GM19324 (cell line): ENCODE measurements at regions not wholly inside any gene's neighbourhood (a gene's known extent, or its start where the extent isn't known, plus 50 kb on each side); places are given as distances from the start of the nearest gene placed in this dataset.
"Not testable (repeated sequence)": the region's sequence is repeated elsewhere in the genome, so short reads cannot be mapped to it uniquely, and the experiment has no call there.

Experiments used
- ATAC-seq: cut with Tn5 transposase; IDR thresholded peaks from one replicate; pipeline ENCODE4 v1.9.1; 2021; ENCODE audit warnings: mild to moderate bottlenecking, moderate library complexity; ENCODE audit not compliant: unreplicated experiment, low FRiP score

- ATAC-seq: no peak
Observed at GRCh38 chr15:62270216-62270921, 105.3 kb upstream of the C2CD4B start.

GRCh38 chr15:62272290-62272689, 107.2 kb upstream of the C2CD4B start:
- no peak for ATAC-seq

GRCh38 chr15:62275831-62276230, 110.7 kb upstream of the C2CD4B start:
- no peak for ATAC-seq

- ATAC-seq: no peak
Observed at GRCh38 chr15:62277816-62278394, 112.8 kb upstream of the C2CD4B start.

GRCh38 chr15:62278534-62278933, 113.4 kb upstream of the C2CD4B start:
- no peak for ATAC-seq

- ATAC-seq: no peak
Observed at GRCh38 chr15:62279041-62279440, 114.0 kb upstream of the C2CD4B start.

- no peak for ATAC-seq
Observed at GRCh38 chr15:62280625-62281024, 115.5 kb upstream of the C2CD4B start.

GRCh38 chr15:62281801-62282200, 116.7 kb upstream of the C2CD4B start:
- ATAC-seq: not testable (repeated sequence)

- ATAC-seq: no peak
Observed at GRCh38 chr15:62287066-62287857, 122.2 kb upstream of the C2CD4B start.

- ATAC-seq: no peak
Observed at GRCh38 chr15:62288361-62289017, 123.4 kb upstream of the C2CD4B start.

GRCh38 chr15:62291262-62291661, 126.2 kb upstream of the C2CD4B start:
- ATAC-seq: no peak

GRCh38 chr15:62296756-62297507, 131.8 kb upstream of the C2CD4B start:
- ATAC-seq: no peak

- no peak for ATAC-seq
Observed at GRCh38 chr15:62297522-62297921, 132.4 kb upstream of the C2CD4B start.

GRCh38 chr15:62297933-62298332, 132.8 kb upstream of the C2CD4B start:
- no peak for ATAC-seq

- ATAC-seq: no peak
Observed at GRCh38 chr15:62298811-62299210, 133.7 kb upstream of the C2CD4B start.

- no peak for ATAC-seq
Observed at GRCh38 chr15:62299541-62299940, 134.5 kb upstream of the C2CD4B start.

GRCh38 chr15:62301993-62302675, 137.0 kb upstream of the C2CD4B start:
- ATAC-seq: no peak

GRCh38 chr15:62306851-62307504, 141.9 kb upstream of the C2CD4B start:
- ATAC-seq: no peak

GRCh38 chr15:62307551-62307950, 142.5 kb upstream of the C2CD4B start:
- ATAC-seq: no peak
